ENCODE measurements at regions not wholly inside any gene's neighbourhood (a gene's known extent, or its start where the extent isn't known, plus 50 kb on each side); places are given as distances from the start of the nearest gene placed in this dataset.

DNA sequence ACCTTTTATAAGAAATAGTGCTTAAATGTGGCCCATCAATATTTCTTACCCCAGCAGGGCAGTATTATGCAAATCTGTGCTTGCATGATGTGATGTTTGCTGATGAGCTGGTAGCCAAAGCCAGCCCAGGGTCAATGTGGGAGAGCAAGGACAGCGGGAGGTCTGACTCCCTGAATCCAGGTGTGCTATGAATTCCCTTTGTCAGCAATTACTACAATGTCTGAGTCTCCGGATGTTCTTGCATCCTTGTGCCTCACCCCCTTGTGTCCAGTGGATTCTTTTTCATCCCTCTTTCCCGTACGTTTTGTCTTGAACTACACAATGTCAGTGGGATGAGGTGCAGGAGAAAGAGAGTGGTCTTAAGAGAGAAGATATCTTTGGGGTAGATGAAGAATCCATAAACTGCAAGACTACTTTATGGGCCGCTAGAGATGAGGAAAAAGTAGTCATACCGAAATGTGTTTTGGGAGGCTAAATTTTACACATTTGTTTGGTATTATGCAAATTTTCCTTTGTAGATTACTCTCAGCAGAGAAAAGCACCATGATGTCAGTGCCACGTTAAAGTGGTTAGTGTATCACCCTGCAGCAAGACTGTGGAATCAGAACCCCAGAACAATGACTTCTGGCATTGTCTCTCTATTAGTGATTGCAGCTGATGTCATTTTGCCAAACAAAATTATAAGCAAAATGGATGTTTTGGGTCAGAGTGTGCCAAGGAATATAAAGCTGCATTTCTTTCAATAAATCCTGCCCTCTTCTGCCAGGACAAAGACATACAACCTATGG, 53.5 kb upstream of the TSHZ3 start:
- TF ChIP-seq CTCF (IDR thresholded peaks at IDR 0.05; ENCODE audit: low read depth, low read length) = no peak
- H3K4me3 ChIP-seq (ENCODE audit: low read depth, low read length) = no peak overlapping the region
- ChIA-PET POLR2A (no interaction called here), CTCF (interaction anchor here (0.6 kb wide), 1 partner anchor 43 kb away, joined by 3 read pairs; no protein-coding TSS in a partner anchor)
- no peak overlapping the region for H3K27ac ChIP-seq (ENCODE audit: low read depth, low read length)
- DNase-seq (ENCODE audit: low read depth, low spot score) = no peak
- no peaks in the 10 kb centered on the region for H3K9me3 ChIP-seq (ENCODE audit: control insufficient read depth, insufficient read depth, low read length)
- peaks cover 22% of the 10 kb centered on the region for H3K27me3 ChIP-seq (ENCODE audit: control insufficient read depth, insufficient read depth, low read length)

DNA sequence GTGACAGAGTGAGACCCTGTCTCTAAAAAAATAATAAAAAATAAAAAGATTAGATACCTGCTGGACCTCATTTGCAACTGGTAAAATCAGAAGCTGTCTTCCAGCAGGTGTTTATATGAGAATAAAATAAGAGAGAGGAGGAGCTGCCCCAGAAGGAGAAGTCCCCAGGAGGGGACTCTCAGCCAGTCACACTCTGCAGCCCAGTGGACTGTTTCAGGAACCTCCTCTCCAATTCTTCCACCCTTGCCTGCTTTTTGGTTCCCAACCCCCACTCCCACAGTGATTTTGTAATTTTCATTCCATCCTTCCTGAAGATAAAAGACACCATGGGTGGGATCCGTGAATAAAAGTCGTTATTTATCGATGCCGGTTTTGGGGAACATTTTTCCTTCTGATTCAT, 56.9 kb upstream of the TSHZ3 start:
- Histone ChIP-seq H3K4me3 (ENCODE audit: low read depth, low read length) (no peak overlapping the region), H3K27me3 (ENCODE audit: control insufficient read depth, insufficient read depth, low read length) (peaks cover 7% of the 10 kb centered on the region), H3K9me3 (ENCODE audit: control insufficient read depth, insufficient read depth, low read length) (no peaks in the 10 kb centered on the region), H3K27ac (ENCODE audit: low read depth, low read length) (no peak overlapping the region)
- no peak for TF ChIP-seq CTCF (IDR thresholded peaks at IDR 0.05; ENCODE audit: low read depth, low read length)
- POLR2A ChIA-PET = no interaction called here
- CTCF ChIA-PET = no interaction called here
- DNase-seq (ENCODE audit: low read depth, low spot score) = no peak

DNA sequence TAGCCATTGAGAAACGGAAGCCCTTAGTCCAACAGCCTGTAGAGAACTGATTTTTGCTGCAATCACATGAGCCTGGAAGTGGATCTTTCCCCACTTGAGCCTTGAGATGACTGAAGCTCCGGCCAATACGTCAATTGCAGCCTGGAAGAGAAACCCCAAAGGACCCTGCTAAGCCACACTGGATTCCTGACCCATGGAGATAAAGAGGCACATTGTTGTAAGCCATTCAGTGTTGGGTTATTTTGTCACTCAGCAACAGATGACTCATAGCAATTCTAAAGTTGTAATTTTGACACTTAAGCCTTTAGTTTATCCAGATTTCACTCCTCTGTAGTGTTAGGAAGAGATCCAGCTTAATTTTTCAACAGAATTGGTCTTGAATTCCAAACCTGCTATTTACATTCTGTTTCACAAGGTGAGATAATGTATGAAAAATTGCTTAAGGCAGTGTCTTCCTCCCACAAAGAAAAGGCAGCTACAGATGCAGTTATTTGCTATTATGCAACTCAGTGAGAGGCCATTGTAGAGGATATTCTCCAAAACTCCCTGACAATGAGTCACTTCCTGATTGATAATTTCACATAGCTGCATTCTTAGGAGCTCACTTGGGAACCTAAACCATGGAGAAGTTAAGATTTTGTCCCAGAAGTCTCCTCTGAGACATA, 59.4 kb upstream of the TSHZ3 start:
- no peak for TF ChIP-seq CTCF (IDR thresholded peaks at IDR 0.05; ENCODE audit: low read depth, low read length)
- peak; percentile 64 for DNase-seq (ENCODE audit: low read depth, low spot score)
- CTCF ChIA-PET = interaction anchor here (1.4 kb wide), 1 partner anchor 16 kb away, joined by 3 read pairs; no protein-coding TSS in a partner anchor
- no peaks in the 10 kb centered on the region for H3K9me3 ChIP-seq (ENCODE audit: control insufficient read depth, insufficient read depth, low read length)
- H3K27me3 ChIP-seq (ENCODE audit: control insufficient read depth, insufficient read depth, low read length) = peaks cover 3% of the 10 kb centered on the region
- H3K27ac ChIP-seq (ENCODE audit: low read depth, low read length) = peak overlapping the region; percentile 68
- POLR2A ChIA-PET = interaction anchor here (1.1 to 1.4 kb wide), 2 partner anchors 30 to 40 kb away, joined by 4 read pairs; no protein-coding TSS in a partner anchor
- no peak overlapping the region for H3K4me3 ChIP-seq (ENCODE audit: low read depth, low read length)

GRCh38 chr19:31413353-31413752, 64.1 kb upstream of the TSHZ3 start:
- Histone ChIP-seq H3K27me3 (ENCODE audit: control insufficient read depth, insufficient read depth, low read length) (no peaks in the 10 kb centered on the region), H3K4me3 (ENCODE audit: low read depth, low read length) (no peak overlapping the region), H3K9me3 (ENCODE audit: control insufficient read depth, insufficient read depth, low read length) (no peaks in the 10 kb centered on the region), H3K27ac (ENCODE audit: low read depth, low read length) (no peak overlapping the region)
- POLR2A ChIA-PET = no interaction called here
- CTCF ChIA-PET = no interaction called here
- DNase-seq (ENCODE audit: low read depth, low spot score) = no peak
- no peak for TF ChIP-seq CTCF (IDR thresholded peaks at IDR 0.05; ENCODE audit: low read depth, low read length)

DNA sequence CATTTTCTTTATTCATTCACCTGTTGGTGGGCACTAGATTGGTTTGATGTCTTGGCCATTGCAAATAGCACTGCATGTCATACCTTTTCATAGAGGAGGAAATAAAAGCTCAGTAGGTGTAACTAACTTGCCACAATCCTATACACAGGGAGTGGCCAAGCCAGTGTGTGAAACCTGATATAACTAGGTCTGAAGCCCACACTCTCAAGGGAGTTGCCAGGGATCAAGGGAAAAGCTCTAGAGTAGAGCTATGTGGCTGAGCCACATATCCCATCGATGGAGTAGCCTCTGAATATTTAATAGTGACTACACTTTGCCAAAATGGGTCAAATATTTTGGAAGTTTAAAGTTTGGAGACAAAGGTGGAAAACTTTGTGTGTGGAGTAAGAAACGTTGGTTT, 66.1 kb upstream of the TSHZ3 start:
- no peak for DNase-seq (ENCODE audit: low read depth, low spot score)
- POLR2A ChIA-PET = no interaction called here
- Histone ChIP-seq H3K4me3 (ENCODE audit: low read depth, low read length) (no peak overlapping the region), H3K27me3 (ENCODE audit: control insufficient read depth, insufficient read depth, low read length) (no peaks in the 10 kb centered on the region), H3K27ac (ENCODE audit: low read depth, low read length) (no peak overlapping the region), H3K9me3 (ENCODE audit: control insufficient read depth, insufficient read depth, low read length) (no peaks in the 10 kb centered on the region)
- CTCF ChIA-PET = no interaction called here
- no peak for TF ChIP-seq CTCF (IDR thresholded peaks at IDR 0.05; ENCODE audit: low read depth, low read length)

All from AG04450 (cell line).